VCaP (cell line): ENCODE measurements at regions not wholly inside any gene's neighbourhood (a gene's known extent, or its start where the extent isn't known, plus 50 kb on each side); places are given as distances from the start of the nearest gene placed in this dataset.

Experiments used
- H3K27ac ChIP-seq: fragments of 450-650 bp; 2 replicates; pipeline ENCODE4 v1.5.1; 2017
- CTCF ChIP-seq: fragments of 450-650 bp; conservative IDR thresholded peaks from 2 replicates; pipeline ENCODE4 v1.5.1; 2017; ENCODE audit warnings: mild to moderate bottlenecking, moderate library complexity

GRCh38 chr1:25047506-25048240 lies 117.6 kb upstream of the RUNX3 start:
- H3K27ac ChIP-seq, result no peak overlapping the region

GRCh38 chr1:25046194-25046532 lies 116.1 kb upstream of the RUNX3 start:
- H3K27ac ChIP-seq, result no peak overlapping the region
- no peak for TF ChIP-seq CTCF

More at GRCh38 chr1:25047506-25048240, 117.6 kb upstream of the RUNX3 start:
- TF ChIP-seq CTCF, result no peak

GRCh38 chr1:25045480-25046193 lies 115.6 kb upstream of the RUNX3 start:
- no peak for TF ChIP-seq CTCF
- H3K27ac ChIP-seq, result no peak overlapping the region

DNA sequence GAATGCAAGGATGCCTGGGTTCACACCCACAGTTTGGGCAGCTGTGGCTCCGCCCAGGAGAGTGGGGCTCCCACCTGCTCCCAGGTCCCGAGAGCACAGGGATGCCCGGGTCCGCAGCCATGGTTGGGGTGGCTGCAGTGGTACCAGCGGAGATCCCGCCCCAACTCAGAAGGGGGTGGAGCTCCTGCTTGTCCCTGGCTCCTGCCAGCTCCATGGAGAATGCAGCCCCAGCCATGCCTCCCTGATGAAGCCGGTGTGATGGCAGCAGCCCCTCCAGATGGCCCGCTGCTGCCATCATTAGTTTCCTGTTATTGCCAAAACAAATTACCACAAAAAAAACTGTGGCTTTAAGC lies 113.1 kb upstream of the RUNX3 start:
- no peak for TF ChIP-seq CTCF
- H3K27ac ChIP-seq, result no peak overlapping the region

DNA sequence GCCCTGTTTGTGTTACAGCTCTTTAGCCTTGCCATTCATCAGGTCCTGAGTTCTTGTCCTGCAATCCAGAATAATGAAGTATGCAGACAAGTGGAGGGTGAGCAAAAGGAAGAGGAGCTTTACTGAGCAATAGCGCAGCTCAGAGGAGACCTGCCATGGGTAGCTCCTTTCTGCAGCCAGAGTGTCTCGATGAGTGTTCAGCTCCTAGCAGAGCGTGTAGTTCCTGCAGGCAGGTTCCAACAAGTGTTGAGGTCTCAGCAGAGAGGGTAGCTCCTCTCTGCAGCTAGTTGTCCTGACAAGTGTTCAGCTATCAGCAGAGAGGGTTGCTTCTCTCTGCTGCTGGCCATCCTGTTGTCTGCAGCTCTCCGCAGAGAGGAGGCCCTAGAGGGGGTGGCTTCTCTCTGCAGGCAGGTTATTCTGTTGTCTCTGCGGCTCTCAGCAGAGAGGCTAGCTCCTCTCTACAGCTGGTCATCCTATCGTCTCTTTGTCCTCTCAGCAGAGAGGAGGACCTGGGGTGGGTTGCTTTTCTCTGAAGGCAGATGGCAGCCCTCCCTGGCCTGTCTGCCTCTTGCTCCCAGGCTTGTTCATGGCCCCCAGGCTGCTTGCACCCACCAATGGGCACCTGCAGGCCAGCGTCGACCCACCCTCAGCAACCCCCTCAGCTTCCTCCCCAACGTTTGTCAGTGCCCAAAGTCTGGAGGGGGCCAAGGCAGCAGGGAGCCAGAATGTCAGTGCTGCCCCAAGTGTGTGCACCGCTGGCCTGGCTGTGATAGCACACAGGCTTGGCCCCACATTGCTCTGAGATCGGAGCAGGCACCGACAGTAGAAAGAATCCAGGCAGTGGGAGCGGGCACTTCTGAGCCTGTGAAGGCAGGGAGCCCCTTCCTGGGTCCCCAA lies 112.5 kb upstream of the RUNX3 start:
- no peak for TF ChIP-seq CTCF
- no peak overlapping the region for H3K27ac ChIP-seq

DNA sequence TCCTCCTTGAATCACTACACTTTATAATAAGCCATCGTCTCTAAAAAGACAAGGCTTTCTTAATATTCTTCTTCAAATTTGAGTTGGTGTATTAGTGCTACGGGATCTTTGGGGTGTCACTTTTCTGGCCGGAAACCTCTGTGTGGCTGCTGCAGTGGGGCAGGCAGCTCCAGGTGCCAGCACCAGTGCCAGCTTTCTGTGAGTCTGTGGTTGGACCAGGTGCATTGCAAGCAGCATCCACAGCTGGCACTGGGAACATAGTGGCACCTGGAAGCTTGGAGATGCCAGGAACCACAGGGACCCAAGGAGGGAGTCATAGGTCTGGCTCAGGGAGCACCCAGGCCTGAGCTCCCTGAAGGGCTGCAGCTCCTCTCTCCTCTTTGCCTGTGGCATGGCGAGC lies 111.8 kb upstream of the RUNX3 start:
- TF ChIP-seq CTCF, result no peak
- H3K27ac ChIP-seq, result no peak overlapping the region

- H3K27ac ChIP-seq, result no peak overlapping the region
- no peak for TF ChIP-seq CTCF
These were observed 110.1 kb upstream of the RUNX3 start for GRCh38 chr1:25040122-25040685.
